ENCODE measurements at regions not wholly inside any gene's neighbourhood (a gene's known extent, or its start where the extent isn't known, plus 50 kb on each side); places are given as distances from the start of the nearest gene placed in this dataset.
"Not testable (repeated sequence)": the region's sequence is repeated elsewhere in the genome, so short reads cannot be mapped to it uniquely, and the experiment has no call there.

DNA sequence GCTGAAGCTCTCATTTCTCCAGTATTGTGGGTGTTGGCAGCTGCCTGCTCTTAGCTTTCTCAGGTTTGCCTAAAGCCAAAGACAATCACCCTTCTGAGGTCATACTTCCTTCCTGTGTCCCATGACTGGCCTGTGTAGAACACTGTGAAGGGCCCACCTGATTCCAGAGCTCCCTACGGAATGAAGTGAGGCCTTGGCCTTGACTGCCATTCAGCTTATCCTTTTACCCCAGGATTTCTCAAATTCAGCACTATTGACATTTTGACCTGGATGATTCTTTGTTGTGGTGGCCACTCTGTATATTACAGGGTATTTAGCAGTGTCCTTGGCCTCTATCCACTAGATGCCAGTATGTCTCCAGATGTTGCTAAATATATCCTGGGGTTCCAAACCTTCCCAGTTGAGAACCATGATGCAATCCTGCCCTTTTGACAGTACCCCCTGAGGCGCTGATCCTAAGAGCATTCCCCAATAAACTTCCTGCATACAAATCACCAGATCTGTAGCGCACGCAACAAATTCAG is 112.3 kb upstream of the KRR1 start:
- H4K20me1 ChIP-seq (ENCODE audit: insufficient read depth, low read length): no peaks in the 10 kb centered on the region
- H3K27me3 ChIP-seq (ENCODE audit: low read depth, low read length): no peaks in the 10 kb centered on the region
- H3K9ac ChIP-seq (ENCODE audit: low read length): no peak overlapping the region
- no peak overlapping the region for H2AFZ ChIP-seq (ENCODE audit: low read depth, low read length)
- H3K36me3 ChIP-seq (replicated peaks; ENCODE audit: low read depth, low read length): no peaks in the 10 kb centered on the region
- H3K4me1 ChIP-seq (ENCODE audit: low read length): no peaks in the 10 kb centered on the region
- no peak for TF ChIP-seq EZH2phosphoT487 (IDR thresholded peaks at IDR 0.05; ENCODE audit: low read depth)
- TF ChIP-seq, protein P1, sequence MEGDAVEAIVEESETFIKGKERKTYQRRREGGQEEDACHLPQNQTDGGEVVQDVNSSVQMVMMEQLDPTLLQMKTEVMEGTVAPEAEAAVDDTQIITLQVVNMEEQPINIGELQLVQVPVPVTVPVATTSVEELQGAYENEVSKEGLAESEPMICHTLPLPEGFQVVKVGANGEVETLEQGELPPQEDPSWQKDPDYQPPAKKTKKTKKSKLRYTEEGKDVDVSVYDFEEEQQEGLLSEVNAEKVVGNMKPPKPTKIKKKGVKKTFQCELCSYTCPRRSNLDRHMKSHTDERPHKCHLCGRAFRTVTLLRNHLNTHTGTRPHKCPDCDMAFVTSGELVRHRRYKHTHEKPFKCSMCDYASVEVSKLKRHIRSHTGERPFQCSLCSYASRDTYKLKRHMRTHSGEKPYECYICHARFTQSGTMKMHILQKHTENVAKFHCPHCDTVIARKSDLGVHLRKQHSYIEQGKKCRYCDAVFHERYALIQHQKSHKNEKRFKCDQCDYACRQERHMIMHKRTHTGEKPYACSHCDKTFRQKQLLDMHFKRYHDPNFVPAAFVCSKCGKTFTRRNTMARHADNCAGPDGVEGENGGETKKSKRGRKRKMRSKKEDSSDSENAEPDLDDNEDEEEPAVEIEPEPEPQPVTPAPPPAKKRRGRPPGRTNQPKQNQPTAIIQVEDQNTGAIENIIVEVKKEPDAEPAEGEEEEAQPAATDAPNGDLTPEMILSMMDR (IDR thresholded peaks at IDR 0.05; ENCODE audit: low read depth, low read length): peak; percentile 27
- H3K4me2 ChIP-seq (ENCODE audit: low read length): no peak overlapping the region
- H3K9me3 ChIP-seq (ENCODE audit: insufficient read depth, low read length): no peaks in the 10 kb centered on the region
- H3K4me3 ChIP-seq (ENCODE audit: low read length): no peak overlapping the region
- H3K27ac ChIP-seq (ENCODE audit: low read length): no peak overlapping the region
- H3K79me2 ChIP-seq (ENCODE audit: low read length): no peaks in the 10 kb centered on the region

DNA sequence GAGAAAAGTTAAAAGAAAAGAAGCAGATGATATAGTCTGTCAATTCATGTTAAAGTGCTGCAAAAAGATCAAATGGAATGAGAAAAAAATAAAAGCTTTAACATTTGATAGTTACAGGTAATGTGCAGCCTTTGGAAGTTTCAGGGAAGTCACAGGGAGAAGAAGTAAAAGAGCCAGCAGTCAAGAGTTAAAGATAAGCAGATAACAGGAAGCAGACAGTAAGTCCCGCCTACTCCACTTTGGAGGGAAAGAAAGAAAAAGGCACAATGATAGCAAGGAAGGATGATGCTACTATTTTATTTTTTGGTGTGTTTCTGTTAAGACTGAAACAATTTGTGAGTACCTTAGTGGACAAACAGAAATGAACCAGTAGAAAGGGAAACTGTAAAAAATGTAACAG is 111.1 kb upstream of the KRR1 start:
- H3K36me3 ChIP-seq (replicated peaks; ENCODE audit: low read depth, low read length): no peaks in the 10 kb centered on the region
- H3K4me2 ChIP-seq (ENCODE audit: low read length): no peak overlapping the region
- H3K4me3 ChIP-seq (ENCODE audit: low read length): no peak overlapping the region
- TF ChIP-seq, protein P1 (IDR thresholded peaks at IDR 0.05; ENCODE audit: low read depth, low read length): no peak
- no peak for TF ChIP-seq EZH2phosphoT487 (IDR thresholded peaks at IDR 0.05; ENCODE audit: low read depth)
- no peaks in the 10 kb centered on the region for H3K79me2 ChIP-seq (ENCODE audit: low read length)
- H2AFZ ChIP-seq (ENCODE audit: low read depth, low read length): no peak overlapping the region
- H3K27me3 ChIP-seq (ENCODE audit: low read depth, low read length): no peaks in the 10 kb centered on the region
- no peaks in the 10 kb centered on the region for H4K20me1 ChIP-seq (ENCODE audit: insufficient read depth, low read length)
- no peak overlapping the region for H3K27ac ChIP-seq (ENCODE audit: low read length)
- H3K9me3 ChIP-seq (ENCODE audit: insufficient read depth, low read length): no peaks in the 10 kb centered on the region
- no peak overlapping the region for H3K9ac ChIP-seq (ENCODE audit: low read length)
- H3K4me1 ChIP-seq (ENCODE audit: low read length): no peaks in the 10 kb centered on the region

DNA sequence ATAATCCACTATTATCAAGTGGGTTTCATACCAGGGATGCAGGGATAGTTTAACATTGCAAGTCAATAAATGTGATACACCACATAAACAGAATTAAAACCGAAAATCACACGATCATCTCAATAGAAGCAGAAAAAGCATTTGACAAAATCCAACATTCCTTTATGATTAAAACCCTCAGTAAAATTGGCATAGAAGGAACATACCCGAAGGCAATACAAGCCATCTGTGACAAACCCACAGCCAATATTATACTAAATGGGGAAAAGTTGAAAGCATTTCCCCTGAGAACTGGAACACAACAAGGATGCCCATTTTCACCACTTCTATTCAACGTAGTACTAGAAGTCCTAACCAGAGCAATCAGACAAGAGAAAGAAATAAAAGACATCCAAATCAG is 103.0 kb upstream of the KRR1 start:
- not testable (repeated sequence) for H3K27me3 ChIP-seq (ENCODE audit: low read depth, low read length); H3K4me2 ChIP-seq (ENCODE audit: low read length); H2AFZ ChIP-seq (ENCODE audit: low read depth, low read length); H3K9ac ChIP-seq (ENCODE audit: low read length); H3K79me2 ChIP-seq (ENCODE audit: low read length); H3K36me3 ChIP-seq (replicated peaks; ENCODE audit: low read depth, low read length); H3K9me3 ChIP-seq (ENCODE audit: insufficient read depth, low read length); H3K4me1 ChIP-seq (ENCODE audit: low read length); H3K27ac ChIP-seq (ENCODE audit: low read length); H3K4me3 ChIP-seq (ENCODE audit: low read length); H4K20me1 ChIP-seq (ENCODE audit: insufficient read depth, low read length)

DNA sequence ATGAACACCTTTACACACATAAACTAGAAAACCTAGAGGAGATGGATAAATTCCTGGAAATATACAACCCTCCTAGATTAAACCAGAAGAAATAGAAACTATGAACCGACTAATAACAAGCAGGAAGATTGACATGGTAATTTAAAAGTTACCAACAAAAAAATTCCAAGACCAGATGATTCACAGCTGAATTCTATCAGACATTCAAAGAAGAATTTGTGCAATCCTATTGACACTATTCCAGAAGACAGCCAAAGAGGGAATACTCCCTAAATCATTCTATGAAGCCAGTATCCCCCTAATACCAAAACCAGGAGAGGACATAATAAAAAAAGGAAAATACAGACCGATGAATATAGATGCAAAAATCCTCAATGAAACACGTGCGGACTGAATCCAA is 102.6 kb upstream of the KRR1 start:
- H3K36me3 ChIP-seq (replicated peaks; ENCODE audit: low read depth, low read length): no peaks in the 10 kb centered on the region
- no peaks in the 10 kb centered on the region for H3K9me3 ChIP-seq (ENCODE audit: insufficient read depth, low read length)
- H3K27ac ChIP-seq (ENCODE audit: low read length): no peak overlapping the region
- no peak overlapping the region for H3K4me2 ChIP-seq (ENCODE audit: low read length)
- no peak for TF ChIP-seq EZH2phosphoT487 (IDR thresholded peaks at IDR 0.05; ENCODE audit: low read depth)
- TF ChIP-seq, protein P1 (IDR thresholded peaks at IDR 0.05; ENCODE audit: low read depth, low read length): no peak
- H3K79me2 ChIP-seq (ENCODE audit: low read length): no peaks in the 10 kb centered on the region
- H2AFZ ChIP-seq (ENCODE audit: low read depth, low read length): no peak overlapping the region
- H3K9ac ChIP-seq (ENCODE audit: low read length): no peak overlapping the region
- H3K4me1 ChIP-seq (ENCODE audit: low read length): no peaks in the 10 kb centered on the region
- no peak overlapping the region for H3K4me3 ChIP-seq (ENCODE audit: low read length)
- no peaks in the 10 kb centered on the region for H4K20me1 ChIP-seq (ENCODE audit: insufficient read depth, low read length)
- no peaks in the 10 kb centered on the region for H3K27me3 ChIP-seq (ENCODE audit: low read depth, low read length)

DNA sequence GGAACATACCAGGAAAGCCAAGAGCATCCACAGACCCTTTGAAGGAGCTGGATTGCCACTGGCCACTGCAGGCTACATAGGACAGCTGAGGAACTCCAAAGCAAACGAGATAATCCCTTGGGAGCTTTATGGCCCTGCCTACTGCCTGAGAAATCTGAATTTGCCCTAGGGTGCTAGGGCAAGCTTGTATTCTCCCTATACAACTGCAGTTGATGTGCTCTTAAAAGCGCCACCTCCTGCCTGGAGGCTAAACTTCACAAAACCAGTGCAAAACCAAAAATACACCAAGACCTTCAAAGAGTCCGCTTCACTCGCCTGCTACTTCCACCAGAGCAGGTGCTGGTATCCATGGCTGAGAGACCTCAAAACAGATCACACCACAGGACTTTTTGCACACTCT is 99.6 kb upstream of the KRR1 start:
- no peaks in the 10 kb centered on the region for H3K27me3 ChIP-seq (ENCODE audit: low read depth, low read length)
- peak overlapping the region; percentile 33; the same call in 1 of the 2 replicates for H2AFZ ChIP-seq (ENCODE audit: low read depth, low read length)
- H3K36me3 ChIP-seq (replicated peaks; ENCODE audit: low read depth, low read length): no peaks in the 10 kb centered on the region
- H3K4me1 ChIP-seq (ENCODE audit: low read length): no peaks in the 10 kb centered on the region
- H3K9ac ChIP-seq (ENCODE audit: low read length): no peak overlapping the region
- H3K27ac ChIP-seq (ENCODE audit: low read length): no peak overlapping the region
- no peak for TF ChIP-seq EZH2phosphoT487 (IDR thresholded peaks at IDR 0.05; ENCODE audit: low read depth)
- TF ChIP-seq, protein P1 (IDR thresholded peaks at IDR 0.05; ENCODE audit: low read depth, low read length): no peak; the same call in 1 of the 2 replicates
- H3K79me2 ChIP-seq (ENCODE audit: low read length): no peaks in the 10 kb centered on the region
- H4K20me1 ChIP-seq (ENCODE audit: insufficient read depth, low read length): no peaks in the 10 kb centered on the region
- no peaks in the 10 kb centered on the region for H3K9me3 ChIP-seq (ENCODE audit: insufficient read depth, low read length)
- H3K4me2 ChIP-seq (ENCODE audit: low read length): no peak overlapping the region
- H3K4me3 ChIP-seq (ENCODE audit: low read length): no peak overlapping the region
